Osteocyte (in vitro differentiated cells): ENCODE measurements at regions not wholly inside any gene's neighbourhood (a gene's known extent, or its start where the extent isn't known, plus 50 kb on each side); places are given as distances from the start of the nearest gene placed in this dataset.

ENCODE experiments used
- DNase-seq: peaks from one replicate; pipeline ENCODE4 v3.0.0; 2021; ENCODE audit warnings: mixed read lengths; ENCODE audit not compliant: unreplicated experiment; ENCODE audit errors: extremely low spot score
- H3K27ac Mint-ChIP-seq: one replicate; pipeline ENCODE4 v1.8.0; 2021; ENCODE audit warnings: mild to moderate bottlenecking, mixed read lengths; ENCODE audit not compliant: unreplicated experiment
- H3K27me3 Mint-ChIP-seq: one replicate; pipeline ENCODE4 v1.8.0; 2021; ENCODE audit warnings: mixed read lengths; ENCODE audit not compliant: unreplicated experiment
- H3K36me3 Mint-ChIP-seq: one replicate; pipeline ENCODE4 v1.8.0; 2021; ENCODE audit warnings: mixed read lengths; ENCODE audit not compliant: unreplicated experiment
- H3K4me1 Mint-ChIP-seq: one replicate; pipeline ENCODE4 v1.8.0; 2021; ENCODE audit warnings: mixed read lengths; ENCODE audit not compliant: unreplicated experiment
- H3K4me3 Mint-ChIP-seq: one replicate; pipeline ENCODE4 v1.8.0; 2021; ENCODE audit warnings: mild to moderate bottlenecking, moderate library complexity, mixed read lengths; ENCODE audit not compliant: unreplicated experiment
- H3K9me3 Mint-ChIP-seq: one replicate; pipeline ENCODE4 v1.8.0; 2021; ENCODE audit warnings: mixed read lengths; ENCODE audit not compliant: unreplicated experiment
- TF ChIP-seq, protein P1 (sequence below): fragments of 200-600 bp; sonication (generic); IDR thresholded peaks from 2 replicates; pipeline ENCODE4 v1.5.0; 2021; ENCODE audit warnings: antibody characterized with exemption, mild to moderate bottlenecking, moderate library complexity

DNA sequence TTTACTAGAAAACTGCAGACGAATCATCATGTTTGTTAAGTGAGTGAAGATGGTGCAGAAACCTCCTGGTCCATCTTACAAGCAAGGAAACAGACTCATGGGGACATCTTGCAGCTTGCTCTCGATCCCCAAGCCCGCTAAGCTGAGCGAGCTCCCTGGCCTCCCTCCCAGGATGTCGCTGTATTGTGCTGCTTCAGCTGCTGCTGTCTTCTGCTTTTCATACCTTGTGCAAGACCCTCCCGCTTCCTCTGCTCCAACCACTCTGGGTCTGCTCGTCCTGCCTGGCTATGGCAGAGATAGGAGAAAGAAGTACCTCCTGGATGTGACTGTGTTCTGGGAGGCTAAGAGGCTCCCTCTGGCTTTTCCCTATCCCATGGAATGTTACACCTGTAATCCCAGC, 285.2 kb upstream of the FZD8 start:
- no peak overlapping the region for H3K4me3 Mint-ChIP-seq
- no peak for DNase-seq
- no peaks in the 10 kb centered on the region for H3K9me3 Mint-ChIP-seq
- peaks cover 46% of the 10 kb centered on the region for H3K4me1 Mint-ChIP-seq
- H3K27ac Mint-ChIP-seq: peak overlapping the region; percentile 45
- no peaks in the 10 kb centered on the region for H3K36me3 Mint-ChIP-seq
- no peaks in the 10 kb centered on the region for H3K27me3 Mint-ChIP-seq
- TF ChIP-seq, protein P1, sequence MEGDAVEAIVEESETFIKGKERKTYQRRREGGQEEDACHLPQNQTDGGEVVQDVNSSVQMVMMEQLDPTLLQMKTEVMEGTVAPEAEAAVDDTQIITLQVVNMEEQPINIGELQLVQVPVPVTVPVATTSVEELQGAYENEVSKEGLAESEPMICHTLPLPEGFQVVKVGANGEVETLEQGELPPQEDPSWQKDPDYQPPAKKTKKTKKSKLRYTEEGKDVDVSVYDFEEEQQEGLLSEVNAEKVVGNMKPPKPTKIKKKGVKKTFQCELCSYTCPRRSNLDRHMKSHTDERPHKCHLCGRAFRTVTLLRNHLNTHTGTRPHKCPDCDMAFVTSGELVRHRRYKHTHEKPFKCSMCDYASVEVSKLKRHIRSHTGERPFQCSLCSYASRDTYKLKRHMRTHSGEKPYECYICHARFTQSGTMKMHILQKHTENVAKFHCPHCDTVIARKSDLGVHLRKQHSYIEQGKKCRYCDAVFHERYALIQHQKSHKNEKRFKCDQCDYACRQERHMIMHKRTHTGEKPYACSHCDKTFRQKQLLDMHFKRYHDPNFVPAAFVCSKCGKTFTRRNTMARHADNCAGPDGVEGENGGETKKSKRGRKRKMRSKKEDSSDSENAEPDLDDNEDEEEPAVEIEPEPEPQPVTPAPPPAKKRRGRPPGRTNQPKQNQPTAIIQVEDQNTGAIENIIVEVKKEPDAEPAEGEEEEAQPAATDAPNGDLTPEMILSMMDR: no peak

DNA sequence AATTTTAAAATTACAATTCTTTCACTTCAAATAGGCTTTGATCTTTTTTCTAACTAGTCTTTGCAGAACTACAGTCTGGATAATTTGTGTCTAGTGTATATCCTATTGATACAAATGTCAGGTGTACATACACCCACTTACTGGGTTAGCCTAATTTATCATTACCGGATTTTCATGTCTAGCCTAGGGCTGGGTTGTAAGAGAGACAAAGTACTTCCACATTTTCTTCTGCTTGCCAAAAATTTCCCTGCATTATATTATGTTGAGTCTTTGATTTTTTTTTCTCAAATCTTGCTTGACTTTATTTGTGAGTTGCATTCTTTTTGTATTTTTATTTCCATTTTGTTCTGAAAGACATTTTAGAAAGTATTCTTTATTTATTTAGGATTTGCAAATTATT, 284.8 kb upstream of the FZD8 start:
- Mint-ChIP-seq H3K9me3 (no peaks in the 10 kb centered on the region), H3K27me3 (no peaks in the 10 kb centered on the region), H3K27ac (peak overlapping the region; percentile 6), H3K4me3 (no peak overlapping the region), H3K36me3 (no peaks in the 10 kb centered on the region), H3K4me1 (peaks cover 46% of the 10 kb centered on the region)
- no peak for DNase-seq
- TF ChIP-seq, protein P1: no peak

DNA sequence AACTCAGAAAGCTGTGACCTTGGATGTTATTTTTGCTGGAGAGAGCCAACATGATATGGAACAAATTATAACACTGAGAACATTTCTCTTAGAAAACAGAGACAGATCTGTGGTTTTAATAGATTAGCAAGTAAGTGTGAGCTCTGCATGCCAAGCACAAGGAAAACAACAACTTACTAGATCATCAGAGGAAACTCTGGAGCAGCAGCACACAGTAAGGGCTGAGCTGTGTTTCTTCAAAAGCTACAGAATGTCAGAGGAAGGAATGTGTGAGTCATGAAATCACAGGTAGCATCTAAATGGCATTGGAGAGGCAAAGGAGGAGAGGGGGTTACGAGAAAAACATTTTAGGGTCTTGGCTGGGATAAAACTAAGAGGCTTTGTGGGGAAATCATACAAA, 283.4 kb upstream of the FZD8 start:
- TF ChIP-seq, protein P1: no peak
- no peaks in the 10 kb centered on the region for H3K9me3 Mint-ChIP-seq
- no peaks in the 10 kb centered on the region for H3K27me3 Mint-ChIP-seq
- no peak overlapping the region for H3K4me3 Mint-ChIP-seq
- DNase-seq: no peak
- no peaks in the 10 kb centered on the region for H3K36me3 Mint-ChIP-seq
- H3K4me1 Mint-ChIP-seq: peaks cover 47% of the 10 kb centered on the region
- peak overlapping the region; percentile 33 for H3K27ac Mint-ChIP-seq

DNA sequence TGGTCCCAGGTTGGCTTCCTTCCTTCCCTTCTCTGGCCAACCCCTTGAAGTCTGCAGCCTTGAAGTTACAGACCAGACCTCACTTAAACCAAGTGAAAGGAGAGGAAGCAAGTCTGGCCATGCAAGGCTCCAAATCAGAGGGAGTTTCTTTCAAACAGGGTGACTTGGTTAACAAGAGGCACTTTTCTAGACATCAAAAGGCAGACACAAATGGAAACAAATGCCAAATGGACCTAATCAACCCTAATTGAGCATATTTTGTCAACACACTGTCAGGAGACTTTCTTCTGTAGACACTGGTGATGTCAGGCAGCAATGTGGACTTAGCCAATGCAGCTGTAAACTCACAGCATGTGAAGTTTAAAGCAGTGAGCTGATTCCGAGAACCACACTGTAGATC, 282.7 kb upstream of the FZD8 start:
- TF ChIP-seq, protein P1: no peak
- Mint-ChIP-seq H3K27ac (peak overlapping the region; percentile 33), H3K9me3 (no peaks in the 10 kb centered on the region), H3K27me3 (no peaks in the 10 kb centered on the region), H3K4me1 (peaks cover 50% of the 10 kb centered on the region), H3K36me3 (no peaks in the 10 kb centered on the region), H3K4me3 (no peak overlapping the region)
- no peak for DNase-seq

DNA sequence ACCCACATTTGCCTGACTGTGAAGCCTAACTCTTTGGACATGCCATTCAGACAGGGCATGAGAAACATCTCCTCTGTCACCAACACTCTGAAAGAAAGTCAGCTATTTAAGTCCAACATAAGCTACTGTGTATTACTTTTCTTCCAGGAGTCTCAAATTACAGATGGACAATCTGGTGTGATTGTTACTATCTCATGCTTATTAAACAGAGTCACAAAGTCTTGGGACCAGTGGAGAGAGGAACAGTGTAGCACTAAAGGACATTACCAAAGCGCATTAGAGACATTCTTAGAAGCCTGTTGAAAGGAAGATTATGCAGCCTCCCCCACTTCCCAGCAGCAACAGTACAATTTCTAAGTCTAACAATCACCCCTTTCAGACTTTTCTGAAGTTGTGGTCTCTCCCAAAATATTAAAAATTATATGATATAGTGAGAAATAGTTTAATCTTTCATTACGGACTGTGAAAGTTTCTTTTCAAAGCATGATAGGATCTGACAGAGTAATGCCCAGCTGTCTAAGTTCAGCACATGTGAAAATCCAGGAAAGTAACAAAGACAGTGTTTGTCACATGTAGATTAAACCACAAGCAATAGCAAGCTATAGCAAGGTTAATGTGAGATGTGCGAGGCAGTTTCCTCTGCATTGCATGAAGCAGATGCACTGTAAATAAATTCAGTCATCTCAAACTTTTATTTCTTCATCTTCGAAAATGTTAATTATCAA, 280.9 kb upstream of the FZD8 start:
- Mint-ChIP-seq H3K36me3 (no peaks in the 10 kb centered on the region), H3K27me3 (no peaks in the 10 kb centered on the region), H3K27ac (no peak overlapping the region), H3K9me3 (no peaks in the 10 kb centered on the region), H3K4me1 (peaks cover 47% of the 10 kb centered on the region), H3K4me3 (no peak overlapping the region)
- DNase-seq: no peak
- TF ChIP-seq, protein P1: no peak
